ENCODE measurements at regions not wholly inside any gene's neighbourhood (a gene's known extent, or its start where the extent isn't known, plus 50 kb on each side); places are given as distances from the start of the nearest gene placed in this dataset.

- no peak for TF ChIP-seq EZH2 (IDR thresholded peaks at IDR 0.05; ENCODE audit: insufficient read depth, low read length)
- TF ChIP-seq, protein P1, sequence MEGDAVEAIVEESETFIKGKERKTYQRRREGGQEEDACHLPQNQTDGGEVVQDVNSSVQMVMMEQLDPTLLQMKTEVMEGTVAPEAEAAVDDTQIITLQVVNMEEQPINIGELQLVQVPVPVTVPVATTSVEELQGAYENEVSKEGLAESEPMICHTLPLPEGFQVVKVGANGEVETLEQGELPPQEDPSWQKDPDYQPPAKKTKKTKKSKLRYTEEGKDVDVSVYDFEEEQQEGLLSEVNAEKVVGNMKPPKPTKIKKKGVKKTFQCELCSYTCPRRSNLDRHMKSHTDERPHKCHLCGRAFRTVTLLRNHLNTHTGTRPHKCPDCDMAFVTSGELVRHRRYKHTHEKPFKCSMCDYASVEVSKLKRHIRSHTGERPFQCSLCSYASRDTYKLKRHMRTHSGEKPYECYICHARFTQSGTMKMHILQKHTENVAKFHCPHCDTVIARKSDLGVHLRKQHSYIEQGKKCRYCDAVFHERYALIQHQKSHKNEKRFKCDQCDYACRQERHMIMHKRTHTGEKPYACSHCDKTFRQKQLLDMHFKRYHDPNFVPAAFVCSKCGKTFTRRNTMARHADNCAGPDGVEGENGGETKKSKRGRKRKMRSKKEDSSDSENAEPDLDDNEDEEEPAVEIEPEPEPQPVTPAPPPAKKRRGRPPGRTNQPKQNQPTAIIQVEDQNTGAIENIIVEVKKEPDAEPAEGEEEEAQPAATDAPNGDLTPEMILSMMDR (IDR thresholded peaks at IDR 0.05; ENCODE audit: insufficient read depth, low read depth, low read length), result no peak
These were observed 660.4 kb downstream of the TFAP2A start for GRCh38 chr6:9754515-9754914.
